ENCODE measurements at regions not wholly inside any gene's neighbourhood (a gene's known extent, or its start where the extent isn't known, plus 50 kb on each side); places are given as distances from the start of the nearest gene placed in this dataset.
"Not testable (repeated sequence)": the region's sequence is repeated elsewhere in the genome, so short reads cannot be mapped to it uniquely, and the experiment has no call there.

- no peak overlapping the region for H3K4me2 ChIP-seq (ENCODE audit: low read length)
- no peak for TF ChIP-seq CTCF (IDR thresholded peaks at IDR 0.05; ENCODE audit: low read depth, low read length, poor library complexity, severe bottlenecking)
- no peak for TF ChIP-seq EZH2phosphoT487 (IDR thresholded peaks at IDR 0.05; ENCODE audit: borderline replicate concordance, low read length)
- H3F3A ChIP-seq (ENCODE audit: control insufficient read depth, insufficient read depth) = no peaks in the 10 kb centered on the region
- H3K4me1 ChIP-seq (ENCODE audit: control insufficient read depth, low read length) = no peaks in the 10 kb centered on the region
- H3K27me3 ChIP-seq (ENCODE audit: control insufficient read depth, low read length) = no peaks in the 10 kb centered on the region
- no peaks in the 10 kb centered on the region for H4K20me1 ChIP-seq (ENCODE audit: control insufficient read depth, insufficient read depth, low read depth, low read length)
- H3K36me3 ChIP-seq (ENCODE audit: control insufficient read depth, low read length) = no peaks in the 10 kb centered on the region
- H3K79me2 ChIP-seq (ENCODE audit: control insufficient read depth, low read length) = no peaks in the 10 kb centered on the region
- H3K9me3 ChIP-seq (ENCODE audit: control insufficient read depth, insufficient read depth, low read length) = no peaks in the 10 kb centered on the region
- H3K27ac ChIP-seq (ENCODE audit: low read depth, low read length) = no peak overlapping the region
- no peaks in the 10 kb centered on the region for H3K9me2 ChIP-seq (replicated peaks; ENCODE audit: control insufficient read depth, low read length)
- no peak overlapping the region for H3K4me3 ChIP-seq (ENCODE audit: low read length)
Measured at GRCh38 chr2:5195636-5196035, 496.5 kb upstream of the SOX11 start.

GRCh38 chr2:5203134-5203755 is 488.9 kb upstream of the SOX11 start:
- no peaks in the 10 kb centered on the region for H3K9me3 ChIP-seq (ENCODE audit: control insufficient read depth, insufficient read depth, low read length)
- TF ChIP-seq EZH2phosphoT487 (IDR thresholded peaks at IDR 0.05; ENCODE audit: borderline replicate concordance, low read length) = no peak
- TF ChIP-seq CTCF (IDR thresholded peaks at IDR 0.05; ENCODE audit: low read depth, low read length, poor library complexity, severe bottlenecking) = no peak

GRCh38 chr2:5206742-5207141 is 485.4 kb upstream of the SOX11 start:
- not testable (repeated sequence) for H3K36me3 ChIP-seq (ENCODE audit: control insufficient read depth, low read length); H3K79me2 ChIP-seq (ENCODE audit: control insufficient read depth, low read length); H3K9me3 ChIP-seq (ENCODE audit: control insufficient read depth, insufficient read depth, low read length); H3K27ac ChIP-seq (ENCODE audit: low read depth, low read length); H3K27me3 ChIP-seq (ENCODE audit: control insufficient read depth, low read length); H3K4me2 ChIP-seq (ENCODE audit: low read length); H3K4me3 ChIP-seq (ENCODE audit: low read length); H3K9me2 ChIP-seq (replicated peaks; ENCODE audit: control insufficient read depth, low read length); H3K4me1 ChIP-seq (ENCODE audit: control insufficient read depth, low read length); H3F3A ChIP-seq (ENCODE audit: control insufficient read depth, insufficient read depth); H4K20me1 ChIP-seq (ENCODE audit: control insufficient read depth, insufficient read depth, low read depth, low read length)

More at GRCh38 chr2:5203134-5203755, 488.9 kb upstream of the SOX11 start:
- H3K4me1 ChIP-seq (ENCODE audit: control insufficient read depth, low read length) = no peaks in the 10 kb centered on the region
- no peaks in the 10 kb centered on the region for H4K20me1 ChIP-seq (ENCODE audit: control insufficient read depth, insufficient read depth, low read depth, low read length)
- no peak overlapping the region for H3K27ac ChIP-seq (ENCODE audit: low read depth, low read length)
- H3K4me2 ChIP-seq (ENCODE audit: low read length) = no peak overlapping the region
- H3K9me2 ChIP-seq (replicated peaks; ENCODE audit: control insufficient read depth, low read length) = no peaks in the 10 kb centered on the region
- H3K36me3 ChIP-seq (ENCODE audit: control insufficient read depth, low read length) = no peaks in the 10 kb centered on the region
- no peaks in the 10 kb centered on the region for H3K27me3 ChIP-seq (ENCODE audit: control insufficient read depth, low read length)
- H3F3A ChIP-seq (ENCODE audit: control insufficient read depth, insufficient read depth) = no peaks in the 10 kb centered on the region
- no peaks in the 10 kb centered on the region for H3K79me2 ChIP-seq (ENCODE audit: control insufficient read depth, low read length)
- no peak overlapping the region for H3K4me3 ChIP-seq (ENCODE audit: low read length)

GRCh38 chr2:5215989-5216607 is 476.1 kb upstream of the SOX11 start:
- Histone ChIP-seq H4K20me1 (ENCODE audit: control insufficient read depth, insufficient read depth, low read depth, low read length) (no peaks in the 10 kb centered on the region), H3K9me2 (replicated peaks; ENCODE audit: control insufficient read depth, low read length) (no peaks in the 10 kb centered on the region), H3K27ac (ENCODE audit: low read depth, low read length) (no peak overlapping the region), H3K4me1 (ENCODE audit: control insufficient read depth, low read length) (no peaks in the 10 kb centered on the region), H3F3A (ENCODE audit: control insufficient read depth, insufficient read depth) (no peaks in the 10 kb centered on the region), H3K4me2 (ENCODE audit: low read length) (no peak overlapping the region), H3K36me3 (ENCODE audit: control insufficient read depth, low read length) (no peaks in the 10 kb centered on the region), H3K27me3 (ENCODE audit: control insufficient read depth, low read length) (no peaks in the 10 kb centered on the region), H3K79me2 (ENCODE audit: control insufficient read depth, low read length) (no peaks in the 10 kb centered on the region), H3K9me3 (ENCODE audit: control insufficient read depth, insufficient read depth, low read length) (no peaks in the 10 kb centered on the region), H3K4me3 (ENCODE audit: low read length) (no peak overlapping the region)
- TF ChIP-seq CTCF (IDR thresholded peaks at IDR 0.05; ENCODE audit: low read depth, low read length, poor library complexity, severe bottlenecking) = no peak
- TF ChIP-seq EZH2phosphoT487 (IDR thresholded peaks at IDR 0.05; ENCODE audit: borderline replicate concordance, low read length) = no peak
